HFF-Myc (cell line): ENCODE measurements at regions not wholly inside any gene's neighbourhood (a gene's known extent, or its start where the extent isn't known, plus 50 kb on each side); places are given as distances from the start of the nearest gene placed in this dataset.

ENCODE experiments used
- DNase-seq: peaks from one replicate; pipeline ENCODE4 v3.0.0-alpha.2; 2011; ENCODE audit warnings: low read depth; ENCODE audit errors: extremely low read depth
- H3K4me3 ChIP-seq: replicated peaks from 2 replicates; pipeline ENCODE4 v1.5.1; 2011; ENCODE audit warnings: low read depth, mild to moderate bottlenecking, control low read depth, low read length
- CTCF ChIP-seq: IDR thresholded peaks from 2 replicates; pipeline ENCODE4 v1.5.1; 2012; ENCODE audit warnings: mild to moderate bottlenecking, low read depth, low read length, control low read depth; ENCODE audit errors: missing control alignments

- TF ChIP-seq CTCF: no peak
- no peak overlapping the region for H3K4me3 ChIP-seq
- DNase-seq: no peak
Measured at GRCh38 chr9:14529629-14530028, 163.6 kb downstream of the ZDHHC21 start.

GRCh38 chr9:14529054-14529453, 164.2 kb downstream of the ZDHHC21 start:
- DNase-seq: no peak
- H3K4me3 ChIP-seq: no peak overlapping the region
- TF ChIP-seq CTCF: no peak

GRCh38 chr9:14526504-14526903, 166.7 kb downstream of the ZDHHC21 start:
- no peak overlapping the region for H3K4me3 ChIP-seq
- TF ChIP-seq CTCF: no peak
- DNase-seq: no peak

- no peak for DNase-seq
- H3K4me3 ChIP-seq: no peak overlapping the region
- no peak for TF ChIP-seq CTCF
Measured at GRCh38 chr9:14525856-14526255, 167.4 kb downstream of the ZDHHC21 start.

GRCh38 chr9:14524873-14525515, 168.2 kb downstream of the ZDHHC21 start:
- DNase-seq: no peak
- no peak for TF ChIP-seq CTCF
- no peak overlapping the region for H3K4me3 ChIP-seq

- H3K4me3 ChIP-seq: no peak overlapping the region
- DNase-seq: no peak
- TF ChIP-seq CTCF: no peak
Measured at GRCh38 chr9:14523545-14523944, 169.7 kb downstream of the ZDHHC21 start.
